Ovary (tissue), 3 donors: ENCODE measurements at regions not wholly inside any gene's neighbourhood (a gene's known extent, or its start where the extent isn't known, plus 50 kb on each side); places are given as distances from the start of the nearest gene placed in this dataset.

Experiments
- CTCF ChIP-seq, 3 donors: fragments of 450-650 bp in 2 of 3; fragments of 200-600 bp in 1 of 3; IDR thresholded peaks; one replicate each; pipeline versions ENCODE4 v1.5.1 to v1.8.0; 2016 to 2022; ENCODE audit warnings: antibody characterized with exemption in 3 of 3, mild to moderate bottlenecking in 1 of 3
- POLR2A ChIP-seq: fragments of 450-650 bp; IDR thresholded peaks from one replicate; pipeline ENCODE4 v1.6.1; 2017; ENCODE audit warnings: antibody characterized with exemption, mild to moderate bottlenecking, moderate library complexity
- donor health status: DM: no; HTN: no; CAD: no.

- TF ChIP-seq CTCF (IDR thresholded peaks at IDR 0.05), result no peak
- no peak for TF ChIP-seq POLR2A
Measured at GRCh38 chr14:99344051-99344758, 72.2 kb upstream of the BCL11B start.
